HUES48 (cell line): ENCODE measurements at regions not wholly inside any gene's neighbourhood (a gene's known extent, or its start where the extent isn't known, plus 50 kb on each side); places are given as distances from the start of the nearest gene placed in this dataset.
A peak's percentile ranks its signal among the peaks of the same experiment; 100 is the strongest.

Experiments
- H3K27ac ChIP-seq: one replicate; pipeline ENCODE4 v1.7.0; 2013; ENCODE audit warnings: low read depth, low read length, inconsistent platforms
- H3K27me3 ChIP-seq: 2 replicates; pipeline ENCODE4 v1.6.1; 2013; ENCODE audit warnings: mild to moderate bottlenecking, low read length; ENCODE audit not compliant: control insufficient read depth, insufficient read depth
- H3K36me3 ChIP-seq: 2 replicates; pipeline ENCODE4 v1.6.1; 2013; ENCODE audit warnings: low read length; ENCODE audit not compliant: control insufficient read depth, insufficient read depth
- H3K4me1 ChIP-seq: 2 replicates; pipeline ENCODE4 v1.6.1; 2013; ENCODE audit warnings: mild to moderate bottlenecking, low read length; ENCODE audit not compliant: control insufficient read depth, insufficient read depth
- H3K4me3 ChIP-seq: 2 replicates; pipeline ENCODE4 v1.5.1; 2013; ENCODE audit warnings: mild to moderate bottlenecking, low read depth, low read length
- H3K9ac ChIP-seq: 2 replicates; pipeline ENCODE4 v1.6.1; 2013; ENCODE audit warnings: mild to moderate bottlenecking, low read depth, low read length, moderate library complexity
- H3K9me3 ChIP-seq: 2 replicates; pipeline ENCODE4 v1.6.1; 2013; ENCODE audit warnings: low read length; ENCODE audit not compliant: control insufficient read depth, insufficient read depth

GRCh38 chr14:104458845-104459244 is 120.7 kb upstream of the C14orf180 start:
- Histone ChIP-seq H3K27ac (no peak overlapping the region), H3K4me1 (no peaks in the 10 kb centered on the region; the same call in 1 of the 2 replicates), H3K36me3 (no peaks in the 10 kb centered on the region), H3K9me3 (no peaks in the 10 kb centered on the region), H3K27me3 (peaks cover 31% of the 10 kb centered on the region), H3K4me3 (no peak overlapping the region), H3K9ac (no peak overlapping the region)

GRCh38 chr14:104460791-104461651 is 118.5 kb upstream of the C14orf180 start:
- H3K4me3 ChIP-seq = peak overlapping the region; percentile 46; the same call in 1 of the 2 replicates

GRCh38 chr14:104461676-104462449 is 117.7 kb upstream of the C14orf180 start:
- Histone ChIP-seq H3K4me1 (no peaks in the 10 kb centered on the region; the same call in 1 of the 2 replicates), H3K9ac (no peak overlapping the region), H3K36me3 (no peaks in the 10 kb centered on the region), H3K27ac (no peak overlapping the region), H3K4me3 (peak overlapping the region; percentile 61), H3K9me3 (no peaks in the 10 kb centered on the region), H3K27me3 (peaks cover 33% of the 10 kb centered on the region)

More at GRCh38 chr14:104460791-104461651, 118.5 kb upstream of the C14orf180 start:
- peaks cover 33% of the 10 kb centered on the region for H3K27me3 ChIP-seq
- H3K27ac ChIP-seq = no peak overlapping the region
- no peaks in the 10 kb centered on the region for H3K9me3 ChIP-seq
- H3K36me3 ChIP-seq = no peaks in the 10 kb centered on the region
- no peak overlapping the region for H3K9ac ChIP-seq
- H3K4me1 ChIP-seq = no peaks in the 10 kb centered on the region; the same call in 1 of the 2 replicates

GRCh38 chr14:104462651-104463630 is 116.6 kb upstream of the C14orf180 start:
- Histone ChIP-seq H3K27ac (no peak overlapping the region), H3K9me3 (no peaks in the 10 kb centered on the region), H3K9ac (no peak overlapping the region), H3K4me3 (no peak overlapping the region), H3K36me3 (no peaks in the 10 kb centered on the region), H3K27me3 (peaks cover 33% of the 10 kb centered on the region), H3K4me1 (no peaks in the 10 kb centered on the region; the same call in 1 of the 2 replicates)

GRCh38 chr14:104464907-104465306 is 114.7 kb upstream of the C14orf180 start:
- Histone ChIP-seq H3K27me3 (peaks cover 33% of the 10 kb centered on the region), H3K4me1 (no peaks in the 10 kb centered on the region; the same call in 1 of the 2 replicates), H3K4me3 (no peak overlapping the region), H3K27ac (no peak overlapping the region), H3K36me3 (no peaks in the 10 kb centered on the region), H3K9me3 (no peaks in the 10 kb centered on the region), H3K9ac (no peak overlapping the region)

GRCh38 chr14:104465482-104466390 is 113.8 kb upstream of the C14orf180 start:
- H3K36me3 ChIP-seq = no peaks in the 10 kb centered on the region
- no peaks in the 10 kb centered on the region; the same call in 1 of the 2 replicates for H3K4me1 ChIP-seq
- H3K27me3 ChIP-seq = peaks cover 31% of the 10 kb centered on the region
- H3K4me3 ChIP-seq = no peak overlapping the region
- H3K27ac ChIP-seq = no peak overlapping the region
- H3K9ac ChIP-seq = no peak overlapping the region
- H3K9me3 ChIP-seq = no peaks in the 10 kb centered on the region

- H3K9ac ChIP-seq = no peak overlapping the region
- no peaks in the 10 kb centered on the region for H3K4me1 ChIP-seq
- peaks cover 18% of the 10 kb centered on the region for H3K27me3 ChIP-seq
- no peak overlapping the region for H3K27ac ChIP-seq
- H3K9me3 ChIP-seq = no peaks in the 10 kb centered on the region
- H3K36me3 ChIP-seq = no peaks in the 10 kb centered on the region
- H3K4me3 ChIP-seq = no peak overlapping the region
Observed at GRCh38 chr14:104467236-104467635, 112.3 kb upstream of the C14orf180 start.

GRCh38 chr14:104467641-104468040 is 111.9 kb upstream of the C14orf180 start:
- no peak overlapping the region for H3K27ac ChIP-seq
- no peaks in the 10 kb centered on the region for H3K9me3 ChIP-seq
- H3K36me3 ChIP-seq = no peaks in the 10 kb centered on the region
- no peaks in the 10 kb centered on the region for H3K4me1 ChIP-seq
- H3K27me3 ChIP-seq = peaks cover 14% of the 10 kb centered on the region
- H3K9ac ChIP-seq = no peak overlapping the region
- no peak overlapping the region for H3K4me3 ChIP-seq

- H3K9ac ChIP-seq = no peak overlapping the region
- H3K4me1 ChIP-seq = no peaks in the 10 kb centered on the region
- H3K9me3 ChIP-seq = no peaks in the 10 kb centered on the region
- no peaks in the 10 kb centered on the region for H3K27me3 ChIP-seq
- H3K36me3 ChIP-seq = no peaks in the 10 kb centered on the region
- no peak overlapping the region for H3K27ac ChIP-seq
- no peak overlapping the region for H3K4me3 ChIP-seq
Observed at GRCh38 chr14:104469591-104469990, 110.0 kb upstream of the C14orf180 start.
